Vagina (tissue), 2 donors: ENCODE measurements at regions not wholly inside any gene's neighbourhood (a gene's known extent, or its start where the extent isn't known, plus 50 kb on each side); places are given as distances from the start of the nearest gene placed in this dataset.
"Not testable (repeated sequence)": the region's sequence is repeated elsewhere in the genome, so short reads cannot be mapped to it uniquely, and the experiment has no call there.

ENCODE experiments used
- DNase-seq, 2 donors: peaks; one replicate each; pipeline ENCODE4 v3.0.0-alpha.2; 2017; ENCODE audit errors: extremely low spot score in 2 of 2
- H3K27ac ChIP-seq: fragments of 200-600 bp; sonication (generic); one replicate; pipeline ENCODE4 v1.5.1; 2019
- H3K27me3 ChIP-seq: fragments of 200-600 bp; sonication (generic); one replicate; pipeline ENCODE4 v1.5.1; 2019
- H3K36me3 ChIP-seq, 2 donors: fragments of 200-600 bp; sonication (generic); one replicate each; pipeline ENCODE4 v1.5.1; 2017 to 2019
- H3K4me1 ChIP-seq: fragments of 200-600 bp; sonication (generic); one replicate; pipeline ENCODE4 v1.5.1; 2019
- H3K4me3 ChIP-seq, 2 donors: fragments of 200-600 bp; sonication (generic); 1 replicate in 1 of 2; 2 replicates in 1 of 2; pipeline ENCODE4 v1.5.1; 2016 to 2019
- H3K9me3 ChIP-seq: fragments of 200-600 bp; sonication (generic); one replicate; pipeline ENCODE4 v1.5.1; 2019
- POLR2A ChIP-seq, 2 donors: fragments of 450-650 bp; IDR thresholded peaks; one replicate each; pipeline ENCODE4 v1.6.1; 2017; ENCODE audit warnings: antibody characterized with exemption in 2 of 2, mild to moderate bottlenecking in 2 of 2, moderate library complexity in 2 of 2
- POLR2AphosphoS5 ChIP-seq, 2 donors: sonication (generic); formaldehyde crosslinking; IDR thresholded peaks; one replicate each; pipeline ENCODE4 v1.9.0; 2017; ENCODE audit warnings: antibody characterized with exemption in 2 of 2, mild to moderate bottlenecking in 2 of 2, low read depth in 1 of 2; ENCODE audit not compliant: insufficient read depth in 1 of 2
- intact Hi-C: fragments of 100-400 bp; cut with DNase I; formaldehyde crosslinking; loops from one replicate; pipeline ENCODE4 v1.15.1; 2023
- TF ChIP-seq, protein P1 (sequence below), 3 experiments: fragments of 450-650 bp in 2 of 3; fragments of 200-600 bp in 1 of 3; sonication (generic) in 1 of 3; IDR thresholded peaks; one replicate each; pipeline ENCODE4 v1.5.1; 2017 to 2019; ENCODE audit warnings: antibody characterized with exemption in 3 of 3, mild to moderate bottlenecking in 2 of 3, moderate library complexity in 2 of 3

DNA sequence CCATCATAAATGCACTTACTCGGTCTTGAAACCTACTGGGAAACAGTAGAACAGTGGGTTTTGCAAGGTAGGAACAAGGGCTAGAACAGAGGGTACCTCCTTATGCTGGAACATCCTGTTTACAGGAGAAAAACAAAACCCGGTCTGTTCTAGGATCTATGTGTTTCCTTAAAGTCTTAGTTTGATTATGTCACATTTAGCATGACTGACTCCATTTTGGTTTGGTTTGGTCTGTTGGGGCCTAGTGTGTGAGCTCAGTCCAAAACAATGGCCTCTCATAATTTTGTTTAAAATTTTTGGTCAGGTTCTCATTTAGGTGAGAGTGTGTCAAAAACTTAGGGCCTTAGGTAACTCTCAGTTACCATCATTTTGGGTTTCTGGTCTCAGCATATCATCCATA lies 96.3 kb upstream of the TRIM24 start:
- H3K27ac ChIP-seq, result no peak overlapping the region
- intact Hi-C loops, result no loop called here
- DNase-seq, result no peak
- no peaks in the 10 kb centered on the region for H3K27me3 ChIP-seq
- no peaks in the 10 kb centered on the region for H3K4me1 ChIP-seq
- H3K36me3 ChIP-seq, result no peaks in the 10 kb centered on the region
- peaks cover 7% of the 10 kb centered on the region for H3K9me3 ChIP-seq
- no peak overlapping the region for H3K4me3 ChIP-seq
- TF ChIP-seq POLR2AphosphoS5 (IDR thresholded peaks at IDR 0.05; ENCODE audit: insufficient read depth in 1 of 2, low read depth in 1 of 2) (no peak), POLR2A (IDR thresholded peaks at IDR 0.05) (no peak)
- TF ChIP-seq, protein P1, sequence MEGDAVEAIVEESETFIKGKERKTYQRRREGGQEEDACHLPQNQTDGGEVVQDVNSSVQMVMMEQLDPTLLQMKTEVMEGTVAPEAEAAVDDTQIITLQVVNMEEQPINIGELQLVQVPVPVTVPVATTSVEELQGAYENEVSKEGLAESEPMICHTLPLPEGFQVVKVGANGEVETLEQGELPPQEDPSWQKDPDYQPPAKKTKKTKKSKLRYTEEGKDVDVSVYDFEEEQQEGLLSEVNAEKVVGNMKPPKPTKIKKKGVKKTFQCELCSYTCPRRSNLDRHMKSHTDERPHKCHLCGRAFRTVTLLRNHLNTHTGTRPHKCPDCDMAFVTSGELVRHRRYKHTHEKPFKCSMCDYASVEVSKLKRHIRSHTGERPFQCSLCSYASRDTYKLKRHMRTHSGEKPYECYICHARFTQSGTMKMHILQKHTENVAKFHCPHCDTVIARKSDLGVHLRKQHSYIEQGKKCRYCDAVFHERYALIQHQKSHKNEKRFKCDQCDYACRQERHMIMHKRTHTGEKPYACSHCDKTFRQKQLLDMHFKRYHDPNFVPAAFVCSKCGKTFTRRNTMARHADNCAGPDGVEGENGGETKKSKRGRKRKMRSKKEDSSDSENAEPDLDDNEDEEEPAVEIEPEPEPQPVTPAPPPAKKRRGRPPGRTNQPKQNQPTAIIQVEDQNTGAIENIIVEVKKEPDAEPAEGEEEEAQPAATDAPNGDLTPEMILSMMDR (IDR thresholded peaks at IDR 0.05), result no peak

DNA sequence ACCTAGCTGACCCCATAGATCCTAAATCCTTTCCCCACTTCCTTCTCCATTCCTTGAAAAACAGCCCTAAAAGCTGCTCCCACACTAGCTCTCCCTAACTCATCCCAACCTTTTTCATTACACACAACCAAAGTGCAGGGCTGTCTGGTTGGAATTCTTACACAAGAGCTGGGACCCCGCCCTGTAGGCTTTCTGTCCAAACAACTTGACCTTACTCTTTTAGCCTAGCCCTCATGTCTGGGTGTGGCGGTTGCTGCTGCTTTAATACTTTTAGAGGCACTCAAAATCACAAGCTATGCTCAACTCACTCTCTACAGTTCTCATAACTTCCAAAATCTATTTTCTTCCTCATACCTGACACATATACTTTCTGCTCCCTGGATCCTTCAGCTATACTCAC lies 93.9 kb upstream of the TRIM24 start:
- DNase-seq, H3K4me1 ChIP-seq, H3K36me3 ChIP-seq, H3K27ac ChIP-seq, H3K4me3 ChIP-seq, intact Hi-C loops, H3K27me3 ChIP-seq: not testable (repeated sequence)
- H3K9me3 ChIP-seq, result peaks cover 22% of the 10 kb centered on the region

DNA sequence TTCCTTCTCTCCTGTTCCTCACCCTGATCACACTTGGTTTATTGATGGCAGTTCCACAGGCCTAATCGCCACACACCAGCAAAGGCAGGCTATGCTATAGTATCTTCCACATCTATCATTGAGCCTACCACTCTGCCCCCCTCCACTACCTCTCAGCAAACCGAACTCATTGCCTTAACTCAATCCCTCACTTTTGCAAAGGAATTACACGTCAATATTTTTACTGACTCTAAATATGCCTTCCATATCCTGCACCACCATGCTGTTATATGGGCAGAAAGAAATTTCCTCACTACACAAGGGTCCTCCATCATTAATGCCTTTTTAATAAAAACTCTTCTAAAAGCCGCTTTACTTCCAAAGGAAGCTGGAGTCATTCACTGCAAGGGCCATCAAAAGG lies 93.4 kb upstream of the TRIM24 start:
- H3K4me3 ChIP-seq, H3K4me1 ChIP-seq, H3K27ac ChIP-seq, H3K36me3 ChIP-seq, intact Hi-C loops, H3K27me3 ChIP-seq, DNase-seq: not testable (repeated sequence)
- peaks cover 22% of the 10 kb centered on the region for H3K9me3 ChIP-seq

DNA sequence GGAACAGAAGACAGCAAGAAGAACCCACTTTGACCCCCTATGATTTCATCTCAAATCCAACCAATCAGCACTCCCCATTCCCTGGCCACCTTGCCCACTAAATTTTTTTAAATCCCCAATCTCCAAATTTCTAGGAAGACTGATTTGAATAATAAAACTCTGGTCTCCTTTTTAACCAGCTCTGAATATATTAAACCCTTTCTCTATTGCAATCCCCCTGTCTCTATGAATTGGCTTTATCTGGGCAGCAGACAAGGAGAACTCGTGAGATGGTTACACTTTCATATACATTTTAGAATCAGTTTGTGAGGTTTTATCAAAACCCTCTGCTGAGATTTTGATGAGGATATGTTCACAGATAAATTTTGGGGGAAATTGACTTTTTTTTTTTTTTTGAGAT lies 90.3 kb upstream of the TRIM24 start:
- Histone ChIP-seq H3K4me3 (no peak overlapping the region), H3K36me3 (no peaks in the 10 kb centered on the region), H3K4me1 (no peaks in the 10 kb centered on the region), H3K27me3 (no peaks in the 10 kb centered on the region), H3K9me3 (peaks cover 22% of the 10 kb centered on the region), H3K27ac (no peak overlapping the region)
- TF ChIP-seq, protein P1 (IDR thresholded peaks at IDR 0.05), result no peak
- TF ChIP-seq POLR2AphosphoS5 (IDR thresholded peaks at IDR 0.05; ENCODE audit: insufficient read depth in 1 of 2, low read depth in 1 of 2), result no peak
- no peak for TF ChIP-seq POLR2A (IDR thresholded peaks at IDR 0.05)
- intact Hi-C loops, result no loop called here
- no peak for DNase-seq

DNA sequence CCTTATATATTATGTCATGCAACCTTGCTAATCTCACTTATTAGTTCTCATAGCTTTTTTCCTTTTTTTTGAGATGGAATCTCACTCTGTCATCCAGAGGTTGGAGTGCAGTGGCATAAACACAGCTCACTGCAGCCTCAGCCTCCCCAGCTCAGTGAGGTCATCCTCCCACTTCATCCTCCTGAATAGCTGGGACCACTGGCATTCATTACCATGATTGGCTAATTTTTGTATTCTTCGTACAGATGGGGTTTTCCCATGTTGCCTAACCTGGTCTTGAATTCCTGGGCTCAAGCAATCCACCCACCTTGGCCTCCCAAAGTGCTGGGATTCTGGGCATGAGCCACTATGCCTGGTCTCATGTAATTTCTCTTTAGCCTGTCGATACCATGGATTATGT lies 89.1 kb upstream of the TRIM24 start:
- H3K4me3 ChIP-seq, result no peak overlapping the region
- no peak overlapping the region for H3K27ac ChIP-seq
- H3K9me3 ChIP-seq, result peaks cover 22% of the 10 kb centered on the region
- no peaks in the 10 kb centered on the region for H3K4me1 ChIP-seq
- no peaks in the 10 kb centered on the region for H3K27me3 ChIP-seq
- no peaks in the 10 kb centered on the region for H3K36me3 ChIP-seq
- no peak for DNase-seq
- intact Hi-C loops, result no loop called here
- TF ChIP-seq POLR2AphosphoS5 (IDR thresholded peaks at IDR 0.05; ENCODE audit: insufficient read depth in 1 of 2, low read depth in 1 of 2), result no peak

DNA sequence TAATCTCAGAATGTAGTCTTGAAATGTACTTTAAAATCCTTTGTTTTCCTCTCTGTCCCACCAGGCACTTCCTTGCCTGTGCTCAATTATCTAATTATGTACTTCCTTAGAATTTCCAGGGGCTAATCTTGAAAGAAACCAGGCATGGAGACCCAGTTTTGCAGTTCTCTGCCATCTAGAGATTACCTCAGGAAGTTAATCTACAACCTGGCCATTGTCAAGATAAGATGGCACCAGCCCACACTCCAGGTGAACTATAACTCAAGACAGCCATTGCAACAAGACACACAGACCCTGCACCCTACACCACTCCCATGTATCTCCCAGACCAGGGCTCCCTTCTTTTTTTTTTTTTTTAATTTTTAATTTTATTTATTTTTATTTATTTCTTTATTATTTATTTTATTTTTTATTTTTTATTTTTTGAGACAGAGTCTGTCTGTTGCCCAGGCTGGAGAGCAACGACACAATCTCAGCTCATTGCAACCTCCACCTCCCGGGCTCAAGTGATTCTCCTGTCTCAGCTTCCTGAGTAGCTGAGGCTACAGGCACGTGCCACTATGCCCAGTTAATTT lies 85.9 kb upstream of the TRIM24 start:
- DNase-seq, result no peak
- H3K36me3 ChIP-seq, result no peaks in the 10 kb centered on the region
- peaks cover 15% of the 10 kb centered on the region for H3K9me3 ChIP-seq
- H3K4me1 ChIP-seq, result no peaks in the 10 kb centered on the region
- no peaks in the 10 kb centered on the region for H3K27me3 ChIP-seq
- no peak overlapping the region for H3K27ac ChIP-seq
- no peak overlapping the region for H3K4me3 ChIP-seq
- no peak for TF ChIP-seq POLR2A (IDR thresholded peaks at IDR 0.05)
- no peak for TF ChIP-seq POLR2AphosphoS5 (IDR thresholded peaks at IDR 0.05; ENCODE audit: insufficient read depth in 1 of 2, low read depth in 1 of 2)
- TF ChIP-seq, protein P1 (IDR thresholded peaks at IDR 0.05), result no peak
- intact Hi-C loops, result no loop called here

DNA sequence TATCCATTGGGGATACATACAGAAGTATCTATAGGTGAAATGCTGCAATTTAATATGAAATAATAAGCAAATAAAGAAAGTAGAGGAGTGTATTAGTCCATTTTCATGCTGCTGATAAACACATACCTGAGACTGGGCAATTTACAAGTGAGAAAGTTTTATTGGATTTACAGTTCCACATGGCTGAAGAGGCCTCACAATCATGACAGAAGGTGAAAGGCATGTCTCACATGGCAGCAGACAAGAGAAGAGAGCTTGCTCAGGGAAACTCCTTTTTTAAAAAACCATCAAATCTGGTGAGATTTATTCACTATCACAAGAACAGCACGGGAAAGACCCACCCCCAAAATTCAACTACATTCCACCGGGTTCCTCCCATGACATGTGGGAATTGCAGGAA lies 82.8 kb upstream of the TRIM24 start:
- no peaks in the 10 kb centered on the region for H3K27me3 ChIP-seq
- no peak overlapping the region for H3K4me3 ChIP-seq
- no peak overlapping the region for H3K27ac ChIP-seq
- intact Hi-C loops, result no loop called here
- no peaks in the 10 kb centered on the region for H3K9me3 ChIP-seq
- H3K4me1 ChIP-seq, result no peaks in the 10 kb centered on the region
- no peak for TF ChIP-seq POLR2A (IDR thresholded peaks at IDR 0.05)
- TF ChIP-seq, protein P1 (IDR thresholded peaks at IDR 0.05), result no peak
- no peak for TF ChIP-seq POLR2AphosphoS5 (IDR thresholded peaks at IDR 0.05; ENCODE audit: insufficient read depth in 1 of 2, low read depth in 1 of 2)
- DNase-seq, result no peak
- H3K36me3 ChIP-seq, result no peaks in the 10 kb centered on the region
